Panc1 (cell line): ENCODE measurements at regions not wholly inside any gene's neighbourhood (a gene's known extent, or its start where the extent isn't known, plus 50 kb on each side); places are given as distances from the start of the nearest gene placed in this dataset.

ENCODE experiments used
- SIN3A ChIP-seq: IDR thresholded peaks from 2 replicates; pipeline ENCODE4 v1.6.1; 2012; ENCODE audit warnings: low read depth, mild to moderate bottlenecking, low read length, moderate library complexity, borderline replicate concordance; ENCODE audit not compliant: insufficient read depth
- TF ChIP-seq, protein P1 (sequence below): fragments of 450-650 bp; IDR thresholded peaks from 2 replicates; pipeline ENCODE4 v1.5.1; 2017; ENCODE audit warnings: mild to moderate bottlenecking

DNA sequence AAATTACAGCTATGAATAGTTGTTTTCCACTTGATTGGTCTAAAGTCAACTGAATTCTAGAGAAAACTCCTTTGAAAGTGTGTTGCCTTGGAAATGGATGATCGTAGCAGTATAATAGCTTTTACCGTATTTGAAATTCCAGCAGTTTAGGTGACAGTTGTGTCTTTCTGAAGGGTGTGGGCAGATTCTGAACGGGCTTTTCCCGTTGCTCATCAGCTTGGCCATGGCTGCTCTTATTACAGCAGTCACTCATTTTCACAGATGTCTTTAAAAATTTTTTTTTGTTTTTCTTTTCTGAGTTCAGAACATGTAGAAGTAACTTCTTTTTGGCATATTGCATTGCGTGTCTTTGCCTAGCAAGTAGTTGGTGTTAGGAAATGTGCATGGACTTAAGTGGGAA is 69.6 kb upstream of the SLC4A4 start:
- TF ChIP-seq, protein P1, sequence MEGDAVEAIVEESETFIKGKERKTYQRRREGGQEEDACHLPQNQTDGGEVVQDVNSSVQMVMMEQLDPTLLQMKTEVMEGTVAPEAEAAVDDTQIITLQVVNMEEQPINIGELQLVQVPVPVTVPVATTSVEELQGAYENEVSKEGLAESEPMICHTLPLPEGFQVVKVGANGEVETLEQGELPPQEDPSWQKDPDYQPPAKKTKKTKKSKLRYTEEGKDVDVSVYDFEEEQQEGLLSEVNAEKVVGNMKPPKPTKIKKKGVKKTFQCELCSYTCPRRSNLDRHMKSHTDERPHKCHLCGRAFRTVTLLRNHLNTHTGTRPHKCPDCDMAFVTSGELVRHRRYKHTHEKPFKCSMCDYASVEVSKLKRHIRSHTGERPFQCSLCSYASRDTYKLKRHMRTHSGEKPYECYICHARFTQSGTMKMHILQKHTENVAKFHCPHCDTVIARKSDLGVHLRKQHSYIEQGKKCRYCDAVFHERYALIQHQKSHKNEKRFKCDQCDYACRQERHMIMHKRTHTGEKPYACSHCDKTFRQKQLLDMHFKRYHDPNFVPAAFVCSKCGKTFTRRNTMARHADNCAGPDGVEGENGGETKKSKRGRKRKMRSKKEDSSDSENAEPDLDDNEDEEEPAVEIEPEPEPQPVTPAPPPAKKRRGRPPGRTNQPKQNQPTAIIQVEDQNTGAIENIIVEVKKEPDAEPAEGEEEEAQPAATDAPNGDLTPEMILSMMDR: no peak
- TF ChIP-seq SIN3A: no peak
